H9 (cell line): ENCODE measurements at regions not wholly inside any gene's neighbourhood (a gene's known extent, or its start where the extent isn't known, plus 50 kb on each side); places are given as distances from the start of the nearest gene placed in this dataset.

Experiments
- DNase-seq: peaks from one replicate; pipeline ENCODE4 v3.0.0-alpha.2; 2017
- H2AFZ ChIP-seq: one replicate; pipeline ENCODE4 v1.6.1; 2013; ENCODE audit warnings: mild to moderate bottlenecking, low read length, control low read depth, moderate library complexity
- H2AK5ac ChIP-seq: 2 replicates; pipeline ENCODE4 v1.6.1; 2013; ENCODE audit warnings: low read length, control low read depth, mixed read lengths; ENCODE audit not compliant: insufficient read length
- H2BK120ac ChIP-seq: one replicate; pipeline ENCODE4 v1.6.1; 2013; ENCODE audit warnings: low read depth, mild to moderate bottlenecking, low read length, control low read depth, inconsistent platforms; ENCODE audit not compliant: poor library complexity, severe bottlenecking
- H2BK12ac ChIP-seq: 2 replicates; pipeline ENCODE4 v1.6.1; 2013; ENCODE audit warnings: low read length, control low read depth, mixed read lengths, low read depth; ENCODE audit not compliant: insufficient read length
- H2BK15ac ChIP-seq: 2 replicates; pipeline ENCODE4 v1.6.1; 2013; ENCODE audit warnings: low read depth, low read length, control low read depth
- H2BK20ac ChIP-seq: one replicate; pipeline ENCODE4 v1.6.1; 2013; ENCODE audit warnings: low read depth, mild to moderate bottlenecking, low read length, control low read depth, inconsistent platforms; ENCODE audit not compliant: poor library complexity, severe bottlenecking
- H2BK5ac ChIP-seq: 2 replicates; pipeline ENCODE4 v1.6.1; 2013; ENCODE audit warnings: low read length, control low read depth, mixed read lengths; ENCODE audit not compliant: insufficient read length
- H3K14ac ChIP-seq: 2 replicates; pipeline ENCODE4 v1.6.1; 2013; ENCODE audit warnings: low read length, control low read depth; ENCODE audit not compliant: insufficient read depth
- H3K18ac ChIP-seq: 2 replicates; pipeline ENCODE4 v1.6.1; 2013; ENCODE audit warnings: low read depth, mild to moderate bottlenecking, mixed read lengths, low read length, control low read depth; ENCODE audit not compliant: insufficient read length
- H3K23ac ChIP-seq: 2 replicates; pipeline ENCODE4 v1.6.1; 2013; ENCODE audit warnings: low read length, control low read depth, mixed read lengths, low read depth; ENCODE audit not compliant: insufficient read length
- H3K23me2 ChIP-seq: 2 replicates; pipeline ENCODE4 v1.6.1; 2013; ENCODE audit warnings: low read depth, mild to moderate bottlenecking, mixed read lengths, low read length, control low read depth; ENCODE audit not compliant: insufficient read length, poor library complexity, severe bottlenecking
- H3K27ac ChIP-seq: 2 replicates; pipeline ENCODE4 v1.5.1; 2013; ENCODE audit warnings: low read length, control low read depth, mixed read lengths, low read depth; ENCODE audit not compliant: insufficient read length
- H3K27me3 ChIP-seq: 2 replicates; pipeline ENCODE4 v1.6.1; 2013; ENCODE audit warnings: low read length, control low read depth, inconsistent platforms; ENCODE audit not compliant: insufficient read depth
- H3K4ac ChIP-seq: 2 replicates; pipeline ENCODE4 v1.6.1; 2013; ENCODE audit warnings: low read depth, mild to moderate bottlenecking, control low read depth, inconsistent platforms, low read length, moderate library complexity
- H3K4me1 ChIP-seq: 2 replicates; pipeline ENCODE4 v1.6.1; 2013; ENCODE audit warnings: low read length, control low read depth, inconsistent platforms; ENCODE audit not compliant: insufficient read depth
- H3K4me2 ChIP-seq: 2 replicates; pipeline ENCODE4 v1.6.1; 2013; ENCODE audit warnings: low read length, control low read depth, mixed read lengths; ENCODE audit not compliant: insufficient read length, insufficient read depth
- H3K56ac ChIP-seq: 2 replicates; pipeline ENCODE4 v1.6.1; 2013; ENCODE audit warnings: low read depth, mild to moderate bottlenecking, mixed read lengths, low read length, control low read depth; ENCODE audit not compliant: insufficient read length
- H3K79me1 ChIP-seq: 2 replicates; pipeline ENCODE4 v1.6.1; 2013; ENCODE audit warnings: low read depth, mild to moderate bottlenecking, moderate library complexity, low read length, control low read depth, inconsistent platforms; ENCODE audit not compliant: insufficient read depth, poor library complexity, severe bottlenecking
- H3K79me2 ChIP-seq: 2 replicates; pipeline ENCODE4 v1.6.1; 2013; ENCODE audit warnings: low read length, control low read depth, inconsistent platforms; ENCODE audit not compliant: insufficient read depth
- H3K9ac ChIP-seq: 2 replicates; pipeline ENCODE4 v1.6.1; 2013; ENCODE audit warnings: low read length, control low read depth, mixed read lengths; ENCODE audit not compliant: insufficient read length; ENCODE audit errors: extremely low read depth
- H3K9me3 ChIP-seq: one replicate; pipeline ENCODE4 v1.6.1; 2013; ENCODE audit warnings: low read depth, low read length, inconsistent platforms; ENCODE audit not compliant: control insufficient read depth
- H3T11ph ChIP-seq: one replicate; pipeline ENCODE4 v1.6.1; 2013; ENCODE audit warnings: mild to moderate bottlenecking, low read length, control low read depth, inconsistent platforms
- H4K20me1 ChIP-seq: one replicate; pipeline ENCODE4 v1.6.1; 2013; ENCODE audit not compliant: control insufficient read depth, insufficient read length, insufficient read depth
- H4K5ac ChIP-seq: 2 replicates; pipeline ENCODE4 v1.6.1; 2013; ENCODE audit warnings: low read depth, mild to moderate bottlenecking, mixed read lengths, low read length, control low read depth; ENCODE audit not compliant: insufficient read length
- H4K8ac ChIP-seq: replicated peaks from 2 replicates; pipeline ENCODE4 v1.6.1; 2013; ENCODE audit warnings: low read length, control low read depth, mixed read lengths, low read depth; ENCODE audit not compliant: insufficient read length
- H4K91ac ChIP-seq: 2 replicates; pipeline ENCODE4 v1.6.1; 2013; ENCODE audit warnings: low read depth, mild to moderate bottlenecking, moderate library complexity, mixed read lengths, low read length, control low read depth; ENCODE audit not compliant: insufficient read length
- H3K27ac Mint-ChIP-seq, 3 experiments: 2 replicates in 2 of 3; 3 replicates in 1 of 3; pipeline ENCODE4 v1.8.0; 2020 to 2021; ENCODE audit warnings: mixed read lengths in 3 of 3, mild to moderate bottlenecking in 1 of 3, moderate library complexity in 1 of 3
- H3K27me3 Mint-ChIP-seq: 2 replicates; pipeline ENCODE4 v1.8.0; 2021; ENCODE audit warnings: low read depth, mild to moderate bottlenecking, moderate library complexity, mixed read lengths
- H3K36me3 Mint-ChIP-seq, 3 experiments: 2 replicates in 2 of 3; 3 replicates in 1 of 3; pipeline ENCODE4 v1.8.0; 2020 to 2021; ENCODE audit warnings: low read depth in 3 of 3, mixed read lengths in 3 of 3; ENCODE audit not compliant: insufficient read depth in 1 of 3
- H3K4me1 Mint-ChIP-seq, 2 experiments: 2 replicates each; pipeline ENCODE4 v1.8.0; 2020; ENCODE audit warnings: mixed read lengths in 2 of 2
- H3K4me3 Mint-ChIP-seq, 2 experiments: 2 replicates in 1 of 2; 3 replicates in 1 of 2; pipeline ENCODE4 v1.8.0; 2020 to 2021; ENCODE audit warnings: mild to moderate bottlenecking in 2 of 2, mixed read lengths in 2 of 2, moderate library complexity in 1 of 2
- H3K9me3 Mint-ChIP-seq, 2 experiments: 2 replicates in 1 of 2; 3 replicates in 1 of 2; pipeline ENCODE4 v1.8.0; 2020; ENCODE audit warnings: mild to moderate bottlenecking in 2 of 2, mixed read lengths in 2 of 2, moderate library complexity in 1 of 2
- WGBS: extraction: QIAGEN DNeasy Blood & Tissue Kit; methylation state at CpG from one replicate; pipeline ENCODE4 v1.1.7; 2013; ENCODE audit warnings: missing lambda C conversion rate, low lambda C conversion rate, mixed read lengths; ENCODE audit not compliant: insufficient read length; ENCODE audit errors: extremely low coverage; 5-methylcytosine and 5-hydroxymethylcytosine counted together
- TF ChIP-seq, protein P1 (sequence below): fragments of 200-600 bp; sonication (generic); conservative IDR thresholded peaks from 3 replicates; pipeline ENCODE4 v1.8.0; 2021; ENCODE audit warnings: antibody characterized with exemption, mild to moderate bottlenecking

DNA sequence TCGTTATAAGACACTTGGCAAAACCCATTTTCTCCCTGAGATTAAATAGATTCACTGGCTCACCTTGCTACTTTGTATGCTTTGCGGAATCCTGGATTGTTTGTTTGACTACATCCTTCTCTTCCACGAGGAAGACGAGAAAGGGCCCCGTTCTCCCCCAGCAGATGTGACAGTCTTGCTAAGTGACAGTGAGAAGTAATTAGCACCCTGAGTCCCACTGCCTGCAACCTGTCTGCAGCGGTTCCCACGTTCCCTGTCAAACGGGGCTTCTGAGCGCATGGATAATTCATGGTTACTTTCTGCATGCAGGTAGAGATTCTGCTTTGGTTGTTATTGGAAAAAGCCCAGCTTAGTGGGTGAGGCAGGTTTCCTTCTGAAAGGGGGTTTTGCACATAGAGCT is 163.7 kb downstream of the CDH26 start:
- no peak overlapping the region for H4K91ac ChIP-seq
- Mint-ChIP-seq H3K27ac (no peak overlapping the region), H3K4me3 (no peak overlapping the region), H3K36me3 (no peaks in the 10 kb centered on the region), H3K9me3 (no peaks in the 10 kb centered on the region), H3K27me3 (peaks cover 66% of the 10 kb centered on the region), H3K4me1 (no peaks in the 10 kb centered on the region)
- H2BK5ac ChIP-seq: no peak overlapping the region
- H3T11ph ChIP-seq: no peak overlapping the region
- no peak overlapping the region for H2AK5ac ChIP-seq
- H2AFZ ChIP-seq: no peak overlapping the region
- no peaks in the 10 kb centered on the region; the same call in 1 of the 2 replicates for H3K27me3 ChIP-seq
- no peaks in the 10 kb centered on the region for H3K79me2 ChIP-seq
- no peaks in the 10 kb centered on the region for H3K9me3 ChIP-seq
- no peaks in the 10 kb centered on the region for H4K20me1 ChIP-seq
- no peak overlapping the region for H2BK15ac ChIP-seq
- H2BK12ac ChIP-seq: no peak overlapping the region
- H3K79me1 ChIP-seq: no peaks in the 10 kb centered on the region
- no peak overlapping the region for H3K9ac ChIP-seq
- no peak overlapping the region for H4K8ac ChIP-seq
- H3K4me1 ChIP-seq: no peaks in the 10 kb centered on the region
- no peak overlapping the region for H4K5ac ChIP-seq
- no CpG with 5 or more reads among the region's 9 CpGs for WGBS
- no peak overlapping the region for H3K23ac ChIP-seq
- no peak overlapping the region for H3K18ac ChIP-seq
- H3K23me2 ChIP-seq: no peaks in the 10 kb centered on the region
- no peak overlapping the region for H3K56ac ChIP-seq
- H3K4ac ChIP-seq: no peak overlapping the region
- DNase-seq: no peak
- H3K4me2 ChIP-seq: no peak overlapping the region
- H3K27ac ChIP-seq: no peak overlapping the region
- TF ChIP-seq, protein P1, sequence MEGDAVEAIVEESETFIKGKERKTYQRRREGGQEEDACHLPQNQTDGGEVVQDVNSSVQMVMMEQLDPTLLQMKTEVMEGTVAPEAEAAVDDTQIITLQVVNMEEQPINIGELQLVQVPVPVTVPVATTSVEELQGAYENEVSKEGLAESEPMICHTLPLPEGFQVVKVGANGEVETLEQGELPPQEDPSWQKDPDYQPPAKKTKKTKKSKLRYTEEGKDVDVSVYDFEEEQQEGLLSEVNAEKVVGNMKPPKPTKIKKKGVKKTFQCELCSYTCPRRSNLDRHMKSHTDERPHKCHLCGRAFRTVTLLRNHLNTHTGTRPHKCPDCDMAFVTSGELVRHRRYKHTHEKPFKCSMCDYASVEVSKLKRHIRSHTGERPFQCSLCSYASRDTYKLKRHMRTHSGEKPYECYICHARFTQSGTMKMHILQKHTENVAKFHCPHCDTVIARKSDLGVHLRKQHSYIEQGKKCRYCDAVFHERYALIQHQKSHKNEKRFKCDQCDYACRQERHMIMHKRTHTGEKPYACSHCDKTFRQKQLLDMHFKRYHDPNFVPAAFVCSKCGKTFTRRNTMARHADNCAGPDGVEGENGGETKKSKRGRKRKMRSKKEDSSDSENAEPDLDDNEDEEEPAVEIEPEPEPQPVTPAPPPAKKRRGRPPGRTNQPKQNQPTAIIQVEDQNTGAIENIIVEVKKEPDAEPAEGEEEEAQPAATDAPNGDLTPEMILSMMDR: no peak
- no peak overlapping the region for H3K14ac ChIP-seq
- H2BK20ac ChIP-seq: no peak overlapping the region
- H2BK120ac ChIP-seq: no peak overlapping the region
